NCI-H460 (cell line): ENCODE measurements at regions not wholly inside any gene's neighbourhood (a gene's known extent, or its start where the extent isn't known, plus 50 kb on each side); places are given as distances from the start of the nearest gene placed in this dataset.

Experiments
- DNase-seq: peaks from one replicate; pipeline ENCODE4 v3.0.0-alpha.2; 2016; ENCODE audit warnings: low read depth; ENCODE audit errors: extremely low read depth

- no peak for DNase-seq
Measured at GRCh38 chr10:89829262-89829886, 128.0 kb downstream of the KIF20B start.

GRCh38 chr10:89829887-89830269 lies 128.5 kb downstream of the KIF20B start:
- no peak for DNase-seq

- no peak for DNase-seq
Measured at GRCh38 chr10:89830624-89831023, 129.2 kb downstream of the KIF20B start.

GRCh38 chr10:89836840-89837164 lies 135.4 kb downstream of the KIF20B start:
- DNase-seq = no peak

GRCh38 chr10:89837165-89838043 lies 136.0 kb downstream of the KIF20B start:
- no peak for DNase-seq

- DNase-seq = no peak
Measured at GRCh38 chr10:89838044-89838615, 136.7 kb downstream of the KIF20B start.

- no peak for DNase-seq
Measured at GRCh38 chr10:89845541-89846280, 144.3 kb downstream of the KIF20B start.

- DNase-seq = no peak
Measured at GRCh38 chr10:89846281-89846630, 144.9 kb downstream of the KIF20B start.

- no peak for DNase-seq
Measured at GRCh38 chr10:89846786-89847185, 145.4 kb downstream of the KIF20B start.

GRCh38 chr10:89852872-89853271 lies 151.5 kb downstream of the KIF20B start:
- DNase-seq = no peak

GRCh38 chr10:89853781-89854191 lies 152.4 kb downstream of the KIF20B start:
- no peak for DNase-seq

GRCh38 chr10:89857431-89858042 lies 156.1 kb downstream of the KIF20B start:
- DNase-seq = no peak

- DNase-seq = no peak
Measured at GRCh38 chr10:89861199-89861573, 159.8 kb downstream of the KIF20B start.

- DNase-seq = no peak
Measured at GRCh38 chr10:89861584-89862301, 160.4 kb downstream of the KIF20B start.

GRCh38 chr10:89867964-89868363 lies 166.6 kb downstream of the KIF20B start:
- no peak for DNase-seq

GRCh38 chr10:89869180-89869579 lies 167.8 kb downstream of the KIF20B start:
- no peak for DNase-seq

- no peak for DNase-seq
Measured at GRCh38 chr10:89869592-89870156, 168.3 kb downstream of the KIF20B start.

GRCh38 chr10:89870936-89871335 lies 169.5 kb downstream of the KIF20B start:
- DNase-seq = no peak

- DNase-seq = no peak
Measured at GRCh38 chr10:89873055-89873454, 171.7 kb downstream of the KIF20B start.

GRCh38 chr10:89875557-89875956 lies 174.2 kb downstream of the KIF20B start:
- no peak for DNase-seq
